Stimulated activated CD8-positive, alpha-beta memory T cell treated with anti-CD3 and anti-CD28 coated beads, Interleukin-4, amount 100 ng/mL, for 48 hours (primary cell): ENCODE measurements at regions not wholly inside any gene's neighbourhood (a gene's known extent, or its start where the extent isn't known, plus 50 kb on each side); places are given as distances from the start of the nearest gene placed in this dataset.
A peak's percentile ranks its signal among the peaks of the same experiment; 100 is the strongest.

Experiments
- DNase-seq: peaks from one replicate; pipeline ENCODE4 v3.0.0-alpha.2; 2020

GRCh38 chr3:17938313-17938712 lies 195.9 kb upstream of the TBC1D5 start:
- no peak for DNase-seq

DNA sequence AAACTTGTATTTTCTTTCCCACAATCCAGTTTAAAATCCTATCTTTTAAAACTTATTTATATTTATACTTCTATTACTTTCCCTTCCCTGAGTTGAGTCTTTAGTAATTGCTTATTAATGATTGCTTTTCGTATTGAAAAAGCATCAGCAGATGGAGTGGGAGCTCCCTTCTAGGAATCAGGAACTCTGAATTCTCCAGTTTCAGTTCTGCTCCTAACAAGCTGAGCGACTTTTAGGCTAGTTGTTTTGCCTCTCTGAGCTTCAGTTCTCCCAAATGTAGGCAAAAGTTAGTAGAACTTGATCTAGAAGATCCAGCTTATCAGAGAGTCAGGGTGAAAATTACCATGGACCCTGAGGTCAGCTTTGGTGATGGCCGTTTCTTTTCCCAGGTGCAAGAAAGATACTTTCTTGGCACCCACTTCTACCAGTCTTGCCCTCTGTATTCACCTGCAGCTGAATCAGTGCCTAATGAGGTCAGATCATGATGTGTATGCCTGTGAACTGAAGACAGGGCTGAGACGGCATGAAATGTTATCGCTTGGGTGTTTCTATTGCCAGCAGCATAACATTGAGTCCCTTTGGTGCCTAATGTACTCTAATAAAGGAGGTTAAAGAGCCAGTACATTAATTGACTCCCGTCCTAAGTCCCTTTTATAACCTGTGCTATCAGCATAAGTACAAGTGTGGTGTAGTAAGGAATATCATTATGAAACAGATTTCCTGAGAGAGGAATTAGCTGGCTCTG lies 194.5 kb upstream of the TBC1D5 start:
- DNase-seq, result no peak

DNA sequence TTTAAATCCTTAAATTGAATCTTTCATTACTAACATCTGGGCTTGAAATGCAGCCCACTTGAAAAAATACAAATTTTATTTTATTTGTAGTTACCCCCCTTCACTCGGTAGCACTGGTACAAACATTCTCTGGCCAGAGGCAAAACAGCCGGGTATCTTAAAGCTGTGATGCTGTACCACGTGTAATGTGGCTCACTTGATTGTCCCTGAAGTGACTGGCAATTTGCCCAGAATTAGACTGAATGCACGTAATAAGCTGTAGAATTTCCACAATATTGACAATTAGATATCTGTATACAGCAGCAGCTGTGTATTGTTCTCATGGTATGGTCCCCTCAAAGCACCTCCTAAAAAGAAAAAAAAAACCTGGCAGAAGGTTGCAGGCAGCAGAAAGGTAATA lies 192.8 kb upstream of the TBC1D5 start:
- no peak for DNase-seq

GRCh38 chr3:17932136-17932771 lies 189.8 kb upstream of the TBC1D5 start:
- no peak for DNase-seq

DNA sequence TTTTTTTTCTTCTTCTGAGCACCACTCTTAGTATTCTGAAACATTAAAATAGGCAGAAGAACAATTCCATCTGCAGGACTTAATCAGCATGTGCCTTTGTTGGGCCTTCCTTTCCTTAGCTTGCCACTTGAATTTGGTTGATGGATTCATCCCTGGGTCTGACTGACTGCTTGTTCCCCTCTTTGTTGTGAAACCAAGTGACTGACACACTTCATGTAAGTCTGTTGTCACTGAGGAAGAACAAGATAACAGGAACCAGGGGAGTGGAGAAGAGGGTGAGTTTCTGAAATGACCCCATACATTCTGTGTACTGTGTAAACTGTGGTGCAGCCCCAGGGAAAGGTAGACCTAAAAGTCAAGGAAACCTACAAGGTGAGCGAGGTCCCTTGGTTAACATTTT lies 188.7 kb upstream of the TBC1D5 start:
- no peak for DNase-seq

DNA sequence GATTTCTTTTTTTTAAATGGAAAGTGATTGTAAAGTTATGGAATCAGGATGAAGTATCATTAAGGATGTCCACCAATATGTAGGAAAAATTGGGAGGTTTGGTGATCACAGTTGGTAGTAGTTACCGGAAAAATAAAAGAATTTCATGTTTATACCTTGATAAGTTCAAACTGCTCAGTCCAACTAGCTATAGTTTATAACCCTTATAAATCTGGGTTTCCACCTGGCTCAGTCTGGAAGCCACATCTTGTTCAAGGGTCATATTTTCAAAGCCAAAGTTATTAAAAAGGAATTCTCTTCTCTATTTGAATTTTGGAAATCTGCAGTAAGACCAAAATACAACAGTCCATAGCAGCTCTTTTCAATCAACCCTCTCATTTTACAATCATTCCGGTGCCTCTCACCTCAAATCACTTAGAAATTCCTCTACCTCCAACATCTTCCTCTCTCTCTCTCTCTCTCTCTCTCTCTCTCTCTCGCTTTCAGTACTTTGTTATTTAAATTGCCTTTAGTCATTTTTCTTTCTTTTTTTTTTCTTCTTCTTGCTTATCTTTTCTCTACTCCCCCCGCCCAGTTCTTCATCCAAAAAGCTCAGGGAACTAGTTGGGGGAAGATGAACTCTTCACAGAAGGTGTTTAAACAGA lies 186.2 kb upstream of the TBC1D5 start:
- DNase-seq, result no peak

DNA sequence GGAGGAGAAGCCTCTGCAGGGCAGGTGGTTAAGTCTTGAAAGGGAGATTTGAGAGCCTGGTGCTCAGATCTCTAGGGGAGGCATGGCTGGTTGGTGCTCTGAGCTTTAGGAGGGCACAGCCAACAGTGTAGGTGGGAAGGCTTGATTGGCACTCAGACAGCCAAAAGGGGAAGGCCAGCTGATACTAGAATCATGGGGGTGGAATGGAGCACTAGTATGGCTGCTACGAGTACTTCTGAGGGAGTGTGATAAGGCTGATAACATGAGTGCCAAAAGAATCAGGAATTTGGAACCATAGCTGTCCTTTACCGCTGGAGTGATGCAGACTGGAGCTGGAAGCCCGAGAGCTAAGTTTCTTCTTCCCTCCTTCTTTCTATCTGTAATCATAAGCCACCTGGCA lies 184.6 kb upstream of the TBC1D5 start:
- DNase-seq, result no peak

DNA sequence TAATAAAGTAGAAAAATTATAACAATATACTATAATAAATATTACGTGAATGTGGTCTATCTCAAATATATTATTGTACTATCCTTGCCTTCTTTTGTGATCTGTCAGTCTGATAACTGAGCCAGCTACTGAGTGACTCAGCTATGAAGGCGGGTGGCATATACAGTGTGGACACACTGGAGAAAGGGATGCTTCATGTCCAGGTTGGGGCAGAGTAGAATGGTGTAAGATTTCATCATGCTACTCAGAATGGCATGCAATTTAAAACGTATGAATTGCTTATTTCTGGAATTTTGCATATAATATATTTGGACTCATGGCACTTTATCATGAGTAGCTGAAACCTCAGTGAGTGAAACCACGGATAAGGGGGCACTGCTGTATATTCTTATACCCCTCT lies 172.9 kb upstream of the TBC1D5 start:
- DNase-seq, result no peak

DNA sequence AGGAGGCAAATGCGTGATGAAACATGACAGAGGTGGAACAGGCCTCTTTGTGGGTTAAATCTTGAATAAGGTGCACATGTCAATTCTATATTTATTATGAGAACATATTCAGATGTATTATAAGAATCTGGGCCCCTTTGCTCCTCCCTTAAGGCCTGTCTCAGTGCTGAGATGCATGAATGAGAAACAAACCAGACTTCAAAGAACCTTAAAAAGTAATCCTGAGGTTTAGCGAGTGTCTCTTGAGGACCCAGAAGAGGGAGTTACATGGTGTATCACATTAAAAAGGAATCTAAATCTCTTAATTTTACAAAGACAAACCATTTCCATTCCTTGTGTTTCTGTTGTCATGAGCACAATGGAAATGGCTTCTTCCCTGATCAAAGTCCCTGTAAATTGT lies 170.9 kb upstream of the TBC1D5 start:
- DNase-seq, result no peak

- DNase-seq, result no peak
Observed at GRCh38 chr3:17911986-17912760, 169.7 kb upstream of the TBC1D5 start.

DNA sequence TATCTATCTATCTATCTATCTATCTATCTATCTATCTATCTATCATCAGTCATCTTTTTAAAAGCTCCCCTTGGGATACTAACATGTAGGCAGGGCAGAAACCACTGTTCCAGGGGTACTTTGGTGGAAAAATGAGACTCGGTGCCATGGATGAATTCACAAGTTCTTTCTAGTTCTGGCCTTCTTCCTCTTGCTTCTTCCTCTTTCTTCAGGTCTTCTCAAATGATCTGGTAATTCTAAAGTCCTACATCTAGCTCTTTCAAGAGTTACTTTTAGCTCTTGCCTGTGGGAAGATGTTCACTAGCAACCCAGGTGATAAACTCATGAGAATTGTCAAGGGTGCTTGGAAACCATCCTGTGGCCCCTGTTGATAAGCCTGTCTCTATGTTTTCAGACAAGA lies 168.5 kb upstream of the TBC1D5 start:
- DNase-seq, result no peak

DNA sequence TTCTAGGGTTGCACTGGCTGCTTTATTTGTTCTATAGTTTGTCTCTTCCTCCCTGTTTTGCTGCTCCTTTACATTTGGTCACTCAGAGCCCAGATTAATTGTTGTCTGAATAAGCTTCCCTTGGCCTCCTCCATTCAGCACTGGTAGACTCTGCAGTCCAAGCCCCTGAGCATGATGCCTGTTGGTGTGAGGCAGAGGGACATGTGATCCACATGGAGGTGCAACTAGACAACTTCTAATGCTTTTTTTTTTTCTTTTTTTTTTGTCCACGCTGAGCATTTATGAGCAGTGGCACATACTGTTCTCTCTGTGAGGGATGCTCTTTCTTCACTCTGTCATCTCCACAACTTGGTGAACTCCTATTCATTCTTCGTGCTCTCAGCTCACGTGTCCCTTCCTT lies 167.3 kb upstream of the TBC1D5 start:
- no peak for DNase-seq

DNA sequence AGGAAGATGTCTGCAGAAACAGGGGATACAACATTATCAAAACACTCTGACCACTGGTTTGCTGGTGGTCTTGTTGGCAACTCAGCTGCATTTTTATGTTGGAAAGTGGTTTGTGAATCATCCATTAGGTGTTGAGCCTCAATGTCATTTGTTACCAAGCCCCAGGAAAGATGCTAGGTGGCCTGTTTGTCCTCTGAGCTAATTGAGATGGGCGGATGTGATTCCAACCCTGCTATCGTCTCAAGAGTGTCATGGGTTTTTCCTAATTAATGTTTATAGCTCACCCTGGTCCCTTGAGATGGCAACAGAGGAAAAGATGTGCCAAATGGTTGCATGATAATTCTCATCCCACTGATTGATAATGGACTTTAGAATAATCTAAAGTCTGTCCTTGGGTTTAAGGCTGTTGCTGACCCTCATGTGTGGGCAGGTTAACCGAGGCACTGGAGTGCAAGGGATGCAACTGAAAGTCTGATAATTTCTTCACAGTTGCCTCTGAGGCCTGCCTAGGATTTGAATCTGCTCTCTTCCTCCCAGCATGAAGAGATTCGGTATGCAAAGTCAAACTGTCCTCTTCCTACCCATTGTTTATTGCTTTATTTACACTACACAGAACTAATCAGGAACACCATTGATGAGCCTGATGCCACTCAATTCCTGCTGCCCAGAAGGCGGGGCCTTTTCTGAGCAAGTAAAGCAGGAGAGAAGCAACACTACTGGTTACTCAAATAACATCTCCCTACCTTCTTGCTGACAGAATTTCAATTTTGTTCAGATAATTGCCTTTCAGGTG lies 166.2 kb upstream of the TBC1D5 start:
- no peak for DNase-seq

DNA sequence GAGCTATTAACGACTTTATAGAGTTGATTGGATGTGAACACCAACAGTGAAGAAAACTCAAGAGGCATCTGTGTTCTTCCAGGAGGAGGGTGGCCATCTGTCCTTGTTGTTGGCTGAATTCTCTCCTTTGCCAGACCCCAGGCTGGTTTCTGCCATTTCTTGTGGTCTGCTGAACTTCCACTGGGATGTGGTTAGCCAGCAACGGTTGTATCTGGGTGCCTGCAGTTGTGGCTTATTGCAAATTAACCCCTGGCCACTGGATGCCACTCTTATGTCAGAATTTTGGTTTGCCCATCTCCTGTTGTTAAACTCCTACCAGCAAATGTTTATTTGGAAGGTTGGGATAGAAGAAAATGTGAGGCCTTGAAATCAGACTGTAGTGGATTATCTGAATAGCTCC lies 163.6 kb upstream of the TBC1D5 start:
- DNase-seq, result no peak

GRCh38 chr3:17901893-17902292 lies 159.5 kb upstream of the TBC1D5 start:
- no peak for DNase-seq

- peak; percentile 50 for DNase-seq
Observed at GRCh38 chr3:17894434-17895060, 152.1 kb upstream of the TBC1D5 start.

GRCh38 chr3:17891139-17891856 lies 148.9 kb upstream of the TBC1D5 start:
- no peak for DNase-seq

DNA sequence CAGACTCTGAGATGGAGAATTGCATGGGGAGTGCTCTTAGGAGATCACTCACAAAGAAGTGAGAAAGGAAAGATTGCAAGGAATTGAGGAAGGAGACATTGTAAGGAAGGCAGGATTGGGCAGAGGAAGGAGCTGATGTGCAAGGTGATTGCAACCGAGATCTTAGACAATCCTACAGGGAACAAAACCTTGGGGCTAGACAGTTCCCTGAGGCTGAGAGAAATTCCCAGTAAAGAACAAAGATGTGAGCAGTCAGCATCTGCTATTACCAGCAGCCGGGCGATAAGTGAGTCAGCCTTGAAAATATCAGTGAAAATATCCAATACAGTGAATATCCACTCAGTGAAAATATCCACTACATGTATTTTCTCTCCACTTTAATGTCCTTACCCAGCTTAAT lies 143.6 kb upstream of the TBC1D5 start:
- DNase-seq, result no peak

- DNase-seq, result no peak
Observed at GRCh38 chr3:17882981-17883380, 140.6 kb upstream of the TBC1D5 start.

- no peak for DNase-seq
Observed at GRCh38 chr3:17877299-17877698, 134.9 kb upstream of the TBC1D5 start.

DNA sequence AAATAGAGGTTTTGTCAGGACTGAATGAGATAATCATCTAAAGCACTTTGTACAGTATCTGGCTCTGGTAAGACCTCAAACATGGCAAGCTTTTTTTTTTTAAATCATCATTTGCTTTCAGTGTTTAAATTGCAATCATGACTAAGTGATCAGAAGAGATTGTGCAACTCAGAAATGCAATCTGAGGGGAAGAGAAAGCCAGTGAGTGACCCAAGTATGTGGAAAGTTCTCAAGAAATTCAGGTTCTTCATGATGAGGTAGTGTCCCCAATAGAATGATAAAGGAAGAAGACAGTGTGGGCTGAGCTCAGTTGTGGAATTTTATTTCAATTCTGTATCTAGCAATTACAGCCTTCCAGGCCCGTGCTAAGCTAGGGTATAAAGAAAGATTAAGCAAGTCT lies 132.2 kb upstream of the TBC1D5 start:
- DNase-seq, result no peak

DNA sequence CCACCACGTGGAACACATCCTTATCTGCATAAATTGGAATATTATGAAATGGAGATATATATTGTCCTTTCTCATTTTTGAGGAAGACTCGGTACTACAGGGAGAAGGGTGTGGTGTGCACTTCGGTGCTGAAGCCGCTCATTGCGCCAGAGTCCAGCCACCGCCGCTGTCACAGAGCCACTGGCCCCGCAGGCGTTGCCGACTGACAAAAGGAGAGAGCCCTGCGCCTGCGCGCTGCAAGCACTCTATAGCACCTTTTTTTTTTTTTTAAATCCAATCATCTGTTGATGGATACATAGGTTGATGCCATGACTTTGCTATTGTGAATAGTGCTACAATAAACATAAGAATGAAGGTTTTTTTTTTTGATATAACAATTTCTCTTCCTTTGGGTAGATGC lies 130.0 kb upstream of the TBC1D5 start:
- DNase-seq, result no peak
